HepG2 (cell line): ENCODE measurements at regions not wholly inside any gene's neighbourhood (a gene's known extent, or its start where the extent isn't known, plus 50 kb on each side); places are given as distances from the start of the nearest gene placed in this dataset.

ENCODE experiments used
- ATAC-seq: fragments of 200-7000 bp; cut with Tn5 transposase; 3 replicates; pipeline ENCODE4 v1.9.1; 2020; ENCODE audit warnings: mild to moderate bottlenecking, moderate library complexity
- BruUV-seq: library from RNA; stranded (reverse); fragments of 400-500 nt; replicated peaks from 2 replicates; lab custom pipeline; 2021; lab: Mats Ljungman, UMichigan
- CTCF ChIA-PET: fragments of 300-600 bp; formaldehyde crosslinking; extraction: SDS; loops from one replicate; lab custom pipeline; 2021; ENCODE audit warnings: low total read pairs, inconsistent platforms, low intra/inter-chr PET ratio; lab: Yijun Ruan, JAX
- POLR2A ChIA-PET: fragments of 350-600 bp; sonication (Branson Sonifier 250); formaldehyde crosslinking; loops from one replicate; lab custom pipeline; 2020; ENCODE audit warnings: antibody characterized with exemption, inconsistent platforms; lab: Yijun Ruan, JAX
- DNase-seq: peaks from one replicate; pipeline ENCODE4 v3.0.0-alpha.2; 2015; ENCODE audit warnings: low spot score
- FAIRE-seq: peaks from 3 replicates; lab custom pipeline; 2011; peaks lifted over from hg19 to GRCh38; lab: Jason Lieb, UNC
- H2AFZ ChIP-seq: one replicate; pipeline ENCODE4 v1.6.1; 2011; ENCODE audit warnings: low read length, inconsistent platforms
- H3K27ac ChIP-seq: fragments of 300-600 bp; 3 replicates; pipeline ENCODE4 v1.8.0; 2011; ENCODE audit warnings: mixed run types, mild to moderate bottlenecking, mixed read lengths, low read length, inconsistent platforms; ENCODE audit not compliant: insufficient read depth; ENCODE audit errors: extremely low read length
- H3K27me3 ChIP-seq, 2 experiments: fragments of 200-600 bp in 1 of 2; 2 replicates in 1 of 2; 3 replicates in 1 of 2; pipeline versions ENCODE4 v1.6.0 to v1.8.0; 2011; ENCODE audit warnings: low read length in 2 of 2, mild to moderate bottlenecking in 2 of 2, moderate library complexity in 2 of 2, inconsistent platforms in 1 of 2; ENCODE audit not compliant: insufficient read depth in 2 of 2, control insufficient read depth in 1 of 2
- H3K36me3 ChIP-seq, 2 experiments: fragments of 200-600 bp in 1 of 2; replicated peaks in 1 of 2; 2 replicates in 1 of 2; 3 replicates in 1 of 2; pipeline versions ENCODE4 v1.5.1 to v1.8.0; 2011; ENCODE audit warnings: low read length in 2 of 2, inconsistent platforms in 1 of 2; ENCODE audit not compliant: insufficient read depth in 2 of 2, control insufficient read depth in 1 of 2
- H3K4me1 ChIP-seq: 2 replicates; pipeline ENCODE4 v1.5.1; 2012; ENCODE audit warnings: low read length, inconsistent platforms; ENCODE audit not compliant: insufficient read depth
- H3K4me2 ChIP-seq: 2 replicates; pipeline ENCODE4 v1.6.0; 2011; ENCODE audit warnings: low read depth, low read length, inconsistent platforms
- H3K4me3 ChIP-seq, 3 experiments: fragments of 200-600 bp in 1 of 3; sonication (generic), shearing (Covaris generic) in 1 of 3; replicated peaks in 1 of 3; 2 replicates each; pipeline ENCODE4 v1.5.1; 2011 to 2016; ENCODE audit warnings: low read length in 3 of 3, inconsistent platforms in 2 of 3, low read depth in 2 of 3, mild to moderate bottlenecking in 2 of 3, control low read depth in 1 of 3, mixed read lengths in 1 of 3; ENCODE audit not compliant: insufficient read depth in 1 of 3
- H3K79me2 ChIP-seq: one replicate; pipeline ENCODE4 v1.6.1; 2011; ENCODE audit warnings: low read length, inconsistent platforms; ENCODE audit not compliant: insufficient read depth
- H3K9ac ChIP-seq: 2 replicates; pipeline ENCODE4 v1.6.0; 2011; ENCODE audit warnings: mild to moderate bottlenecking, low read depth, low read length, inconsistent platforms; ENCODE audit not compliant: insufficient read depth
- H3K9me3 ChIP-seq: 2 replicates; pipeline ENCODE4 v1.5.1; 2012; ENCODE audit warnings: mild to moderate bottlenecking, low read length
- H4K20me1 ChIP-seq: 2 replicates; pipeline ENCODE4 v1.6.0; 2011; ENCODE audit warnings: inconsistent platforms, mild to moderate bottlenecking, low read length, moderate library complexity; ENCODE audit not compliant: insufficient read depth
- CAMTA2 ChIP-seq: sonication (generic); formaldehyde crosslinking; IDR thresholded peaks from 2 replicates; pipeline ENCODE4 v1.4.0; 2020; ENCODE audit warnings: mild to moderate bottlenecking, missing genetic modification reagents, borderline replicate concordance
- CBX2 ChIP-seq, 2 experiments: fragments of 200-600 bp in 1 of 2; sonication (generic); formaldehyde crosslinking in 1 of 2; IDR thresholded peaks; 2 replicates each; pipeline versions ENCODE4 v1.7.0 to v1.8.1; 2018 to 2022; ENCODE audit warnings: low read depth in 2 of 2, low read length in 1 of 2, mild to moderate bottlenecking in 1 of 2, missing genetic modification reagents in 1 of 2
- CCDC6 ChIP-seq: sonication (generic); formaldehyde crosslinking; IDR thresholded peaks from 2 replicates; pipeline ENCODE4 v1.8.1; 2022; ENCODE audit warnings: mild to moderate bottlenecking, missing genetic modification reagents, moderate library complexity
- GMEB2 ChIP-seq: IDR thresholded peaks from 2 replicates; pipeline ENCODE4 v1.6.1; 2016; ENCODE audit warnings: missing biosample characterization, missing genetic modification reagents, low read depth
- NKX3-1 ChIP-seq: sonication (generic); formaldehyde crosslinking; IDR thresholded peaks from 2 replicates; pipeline ENCODE4 v1.5.0; 2020; ENCODE audit warnings: missing genetic modification reagents
- PPARG ChIP-seq: conservative IDR thresholded peaks from 2 replicates; pipeline ENCODE4 v1.6.1; 2016; ENCODE audit warnings: missing biosample characterization, missing genetic modification reagents
- SIX4 ChIP-seq: sonication (generic); formaldehyde crosslinking; IDR thresholded peaks from 2 replicates; pipeline ENCODE4 v1.4.0; 2020; ENCODE audit warnings: missing genetic modification reagents
- ZBTB1 ChIP-seq: sonication (generic); formaldehyde crosslinking; IDR thresholded peaks from 2 replicates; pipeline ENCODE4 v1.4.0; 2020; ENCODE audit warnings: missing genetic modification reagents, borderline replicate concordance
- ZKSCAN1 ChIP-seq: fragments of 150-350 bp; IDR thresholded peaks from 2 replicates; pipeline ENCODE4 v1.6.1; 2014; ENCODE audit warnings: low read length
- ZNF614 ChIP-seq: IDR thresholded peaks from 2 replicates; pipeline ENCODE4 v1.6.1; 2018; ENCODE audit warnings: missing biosample characterization, missing genetic modification reagents, inconsistent platforms, borderline replicate concordance
- ZNF660 ChIP-seq: sonication (generic); formaldehyde crosslinking; IDR thresholded peaks from 2 replicates; pipeline ENCODE4 v1.5.1; 2020; ENCODE audit warnings: mild to moderate bottlenecking, low read depth, missing genetic modification reagents, borderline replicate concordance
- ZNF7 ChIP-seq: IDR thresholded peaks from 2 replicates; pipeline ENCODE4 v1.6.1; 2016; ENCODE audit warnings: missing biosample characterization, missing genetic modification reagents
- WGBS: methylation state at CpG from one replicate; pipeline ENCODE4 v1.1.6; 2017; ENCODE audit warnings: low lambda C conversion rate; 5-methylcytosine and 5-hydroxymethylcytosine counted together
- in situ Hi-C: cut with HindIII; loops from 2 replicates; pipeline ENCODE4 v1.10.0; 2017; ENCODE audit warnings: low pct_unique_long_range_greater_than_20kb; ENCODE audit not compliant: extremely low pct_ligation_motif_present
- intact Hi-C: fragments of 100-400 bp; cut with micrococcal nuclease; formaldehyde crosslinking; loops from one replicate; pipeline ENCODE4 v1.10.0; 2022; ENCODE audit not compliant: unreplicated experiment
- TF ChIP-seq, protein P1 (sequence below): sonication (generic); formaldehyde crosslinking; IDR thresholded peaks from 2 replicates; pipeline ENCODE4 v1.4.0; 2020; ENCODE audit warnings: missing genetic modification reagents

DNA sequence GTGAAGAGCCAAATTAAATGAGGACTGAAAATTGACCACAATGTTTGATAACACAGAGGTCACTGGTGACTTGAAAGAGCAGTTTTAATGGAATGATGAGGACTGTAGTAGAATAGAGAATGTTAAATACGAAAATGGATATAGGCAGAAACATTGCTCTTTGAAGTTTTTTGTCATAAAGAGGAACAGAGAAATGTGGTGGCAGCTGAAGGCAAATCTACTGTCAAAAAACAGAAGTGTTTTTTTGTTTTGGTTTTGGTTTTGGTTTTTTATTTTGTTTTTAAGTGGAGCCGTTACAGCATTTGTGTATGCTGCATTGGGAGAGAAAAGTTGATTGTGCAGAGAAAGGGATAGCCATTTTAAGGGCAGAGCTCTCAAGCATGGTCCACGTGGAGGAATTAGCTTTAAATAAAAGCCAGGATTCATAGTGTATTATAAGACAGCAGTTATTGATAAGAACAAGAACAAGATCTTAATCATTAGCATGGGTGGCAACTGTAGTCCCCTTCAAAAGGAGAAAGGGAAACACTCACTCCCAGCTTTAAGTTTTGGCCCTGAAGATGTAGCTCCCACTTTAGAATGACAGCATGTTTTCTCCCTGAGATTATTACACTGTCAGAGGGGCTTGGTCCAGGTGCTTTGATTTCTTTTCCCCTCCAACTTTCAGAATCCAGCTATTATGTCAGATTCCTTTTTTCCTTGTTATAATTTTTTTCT lies 156.7 kb upstream of the BET1 start:
- Histone ChIP-seq H3K27me3 (no peaks in the 10 kb centered on the region), H4K20me1 (no peaks in the 10 kb centered on the region), H3K4me1 (no peaks in the 10 kb centered on the region), H3K9ac (no peak overlapping the region), H3K9me3 (no peaks in the 10 kb centered on the region), H3K4me2 (no peak overlapping the region), H3K79me2 (no peaks in the 10 kb centered on the region), H3K27ac (no peak overlapping the region), H2AFZ (no peak overlapping the region), H3K4me3 (no peak overlapping the region), H3K36me3 (no peaks in the 10 kb centered on the region)
- no peak for ATAC-seq
- 0% methylated on average over 3 of the region's 3 CpGs for WGBS
- no TSS peak for BruUV-seq
- intact Hi-C loops: no loop called here
- ChIA-PET POLR2A (no interaction called here), CTCF (no interaction called here)
- FAIRE-seq: no peak
- no peak for DNase-seq
- in situ Hi-C loops: no loop called here
- TF ChIP-seq ZNF7 (CRISPR knock-in tag): no peak
- TF ChIP-seq, protein P1, sequence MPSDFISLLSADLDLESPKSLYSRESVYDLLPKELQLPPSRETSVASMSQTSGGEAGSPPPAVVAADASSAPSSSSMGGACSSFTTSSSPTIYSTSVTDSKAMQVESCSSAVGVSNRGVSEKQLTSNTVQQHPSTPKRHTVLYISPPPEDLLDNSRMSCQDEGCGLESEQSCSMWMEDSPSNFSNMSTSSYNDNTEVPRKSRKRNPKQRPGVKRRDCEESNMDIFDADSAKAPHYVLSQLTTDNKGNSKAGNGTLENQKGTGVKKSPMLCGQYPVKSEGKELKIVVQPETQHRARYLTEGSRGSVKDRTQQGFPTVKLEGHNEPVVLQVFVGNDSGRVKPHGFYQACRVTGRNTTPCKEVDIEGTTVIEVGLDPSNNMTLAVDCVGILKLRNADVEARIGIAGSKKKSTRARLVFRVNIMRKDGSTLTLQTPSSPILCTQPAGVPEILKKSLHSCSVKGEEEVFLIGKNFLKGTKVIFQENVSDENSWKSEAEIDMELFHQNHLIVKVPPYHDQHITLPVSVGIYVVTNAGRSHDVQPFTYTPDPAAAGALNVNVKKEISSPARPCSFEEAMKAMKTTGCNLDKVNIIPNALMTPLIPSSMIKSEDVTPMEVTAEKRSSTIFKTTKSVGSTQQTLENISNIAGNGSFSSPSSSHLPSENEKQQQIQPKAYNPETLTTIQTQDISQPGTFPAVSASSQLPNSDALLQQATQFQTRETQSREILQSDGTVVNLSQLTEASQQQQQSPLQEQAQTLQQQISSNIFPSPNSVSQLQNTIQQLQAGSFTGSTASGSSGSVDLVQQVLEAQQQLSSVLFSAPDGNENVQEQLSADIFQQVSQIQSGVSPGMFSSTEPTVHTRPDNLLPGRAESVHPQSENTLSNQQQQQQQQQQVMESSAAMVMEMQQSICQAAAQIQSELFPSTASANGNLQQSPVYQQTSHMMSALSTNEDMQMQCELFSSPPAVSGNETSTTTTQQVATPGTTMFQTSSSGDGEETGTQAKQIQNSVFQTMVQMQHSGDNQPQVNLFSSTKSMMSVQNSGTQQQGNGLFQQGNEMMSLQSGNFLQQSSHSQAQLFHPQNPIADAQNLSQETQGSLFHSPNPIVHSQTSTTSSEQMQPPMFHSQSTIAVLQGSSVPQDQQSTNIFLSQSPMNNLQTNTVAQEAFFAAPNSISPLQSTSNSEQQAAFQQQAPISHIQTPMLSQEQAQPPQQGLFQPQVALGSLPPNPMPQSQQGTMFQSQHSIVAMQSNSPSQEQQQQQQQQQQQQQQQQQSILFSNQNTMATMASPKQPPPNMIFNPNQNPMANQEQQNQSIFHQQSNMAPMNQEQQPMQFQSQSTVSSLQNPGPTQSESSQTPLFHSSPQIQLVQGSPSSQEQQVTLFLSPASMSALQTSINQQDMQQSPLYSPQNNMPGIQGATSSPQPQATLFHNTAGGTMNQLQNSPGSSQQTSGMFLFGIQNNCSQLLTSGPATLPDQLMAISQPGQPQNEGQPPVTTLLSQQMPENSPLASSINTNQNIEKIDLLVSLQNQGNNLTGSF (CRISPR knock-in tag): no peak
- no peak for TF ChIP-seq SIX4 (CRISPR knock-in tag)
- TF ChIP-seq NKX3-1 (CRISPR knock-in tag): no peak
- no peak for TF ChIP-seq PPARG (CRISPR knock-in tag)
- TF ChIP-seq CBX2 (IDR thresholded peaks at IDR 0.05; ENCODE audit: low read depth, low read length): no peak
- no peak for TF ChIP-seq CBX2 (CRISPR knock-in tag; IDR thresholded peaks at IDR 0.05; ENCODE audit: low read depth)
- no peak for TF ChIP-seq ZBTB1
- TF ChIP-seq GMEB2 (CRISPR knock-in tag): no peak
- TF ChIP-seq CAMTA2: no peak
- TF ChIP-seq ZNF660 (CRISPR knock-in tag): no peak
- TF ChIP-seq ZKSCAN1: no peak
- no peak for TF ChIP-seq ZNF614 (CRISPR knock-in tag)
- no peak for TF ChIP-seq CCDC6
